ENCODE measurements at regions not wholly inside any gene's neighbourhood (a gene's known extent, or its start where the extent isn't known, plus 50 kb on each side); places are given as distances from the start of the nearest gene placed in this dataset.
"Not testable (repeated sequence)": the region's sequence is repeated elsewhere in the genome, so short reads cannot be mapped to it uniquely, and the experiment has no call there.

DNA sequence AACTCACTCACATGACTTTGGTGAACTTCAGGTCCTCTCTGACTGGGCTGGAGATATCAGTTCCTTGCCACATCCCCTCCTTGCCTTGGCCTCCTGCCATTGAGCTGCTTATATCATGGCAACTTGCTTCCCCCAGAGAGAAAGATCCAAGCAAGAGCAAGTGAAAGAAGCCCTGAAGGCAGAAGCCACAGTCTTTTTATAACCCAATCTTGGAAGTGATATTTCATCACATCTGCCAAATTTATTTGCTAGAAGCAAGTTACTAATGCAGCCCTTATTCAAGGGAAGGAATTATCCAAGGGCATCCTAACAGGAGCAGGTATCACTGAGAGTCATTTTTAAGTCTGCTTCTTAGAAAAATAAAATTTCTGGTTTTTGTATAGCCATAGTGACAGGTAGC lies 127.8 kb downstream of the SLC38A4 start:
- Histone ChIP-seq H3K9me3 (peaks cover 5% of the 10 kb centered on the region), H3K36me3 (no peaks in the 10 kb centered on the region), H3K27me3 (replicated peaks; ENCODE audit: insufficient read depth) (no peaks in the 10 kb centered on the region), H3K4me1 (ENCODE audit: control insufficient read depth in 1 of 2, low read depth in 2 of 2) (peaks cover 6 to 18% of the 10 kb centered on the region in 2 donors), H3K27ac (no peak overlapping the region), H3K4me3 (no peak overlapping the region)
- no peak for DNase-seq (ENCODE audit: low spot score)
- TF ChIP-seq, protein P1, sequence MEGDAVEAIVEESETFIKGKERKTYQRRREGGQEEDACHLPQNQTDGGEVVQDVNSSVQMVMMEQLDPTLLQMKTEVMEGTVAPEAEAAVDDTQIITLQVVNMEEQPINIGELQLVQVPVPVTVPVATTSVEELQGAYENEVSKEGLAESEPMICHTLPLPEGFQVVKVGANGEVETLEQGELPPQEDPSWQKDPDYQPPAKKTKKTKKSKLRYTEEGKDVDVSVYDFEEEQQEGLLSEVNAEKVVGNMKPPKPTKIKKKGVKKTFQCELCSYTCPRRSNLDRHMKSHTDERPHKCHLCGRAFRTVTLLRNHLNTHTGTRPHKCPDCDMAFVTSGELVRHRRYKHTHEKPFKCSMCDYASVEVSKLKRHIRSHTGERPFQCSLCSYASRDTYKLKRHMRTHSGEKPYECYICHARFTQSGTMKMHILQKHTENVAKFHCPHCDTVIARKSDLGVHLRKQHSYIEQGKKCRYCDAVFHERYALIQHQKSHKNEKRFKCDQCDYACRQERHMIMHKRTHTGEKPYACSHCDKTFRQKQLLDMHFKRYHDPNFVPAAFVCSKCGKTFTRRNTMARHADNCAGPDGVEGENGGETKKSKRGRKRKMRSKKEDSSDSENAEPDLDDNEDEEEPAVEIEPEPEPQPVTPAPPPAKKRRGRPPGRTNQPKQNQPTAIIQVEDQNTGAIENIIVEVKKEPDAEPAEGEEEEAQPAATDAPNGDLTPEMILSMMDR (IDR thresholded peaks at IDR 0.05), result no peak
- no peak for ATAC-seq (ENCODE audit: insufficient number of reproducible peaks, low FRiP score, low read depth)

DNA sequence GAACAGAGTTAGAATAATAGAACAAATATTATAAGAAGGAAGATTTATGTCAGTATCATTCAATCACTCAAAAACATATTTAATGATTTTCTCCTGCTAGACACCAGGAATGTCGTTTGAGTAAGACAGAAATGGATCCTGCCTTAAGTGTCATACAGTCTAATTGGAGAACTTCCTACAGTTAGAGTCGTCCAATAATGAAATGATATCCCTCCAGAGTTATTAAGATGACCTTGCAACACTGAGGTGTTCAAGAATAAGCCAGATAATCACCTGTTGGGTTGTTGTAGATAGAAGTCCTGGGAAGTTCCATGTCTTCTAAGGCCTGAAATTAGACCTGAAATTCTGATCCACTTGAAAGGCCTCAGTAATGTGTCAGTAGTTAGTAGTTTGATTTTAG lies 132.3 kb downstream of the SLC38A4 start:
- Histone ChIP-seq H3K4me3 (no peak overlapping the region), H3K9me3 (peaks cover 5% of the 10 kb centered on the region), H3K27ac (no peak overlapping the region), H3K36me3 (no peaks in the 10 kb centered on the region), H3K4me1 (ENCODE audit: control insufficient read depth in 1 of 2, low read depth in 2 of 2) (peaks cover 0 to 10% of the 10 kb centered on the region in 2 donors), H3K27me3 (replicated peaks; ENCODE audit: insufficient read depth) (no peaks in the 10 kb centered on the region)
- no peak for DNase-seq (ENCODE audit: low spot score)
- ATAC-seq (ENCODE audit: insufficient number of reproducible peaks, low FRiP score, low read depth), result no peak
- TF ChIP-seq, protein P1 (IDR thresholded peaks at IDR 0.05), result no peak

DNA sequence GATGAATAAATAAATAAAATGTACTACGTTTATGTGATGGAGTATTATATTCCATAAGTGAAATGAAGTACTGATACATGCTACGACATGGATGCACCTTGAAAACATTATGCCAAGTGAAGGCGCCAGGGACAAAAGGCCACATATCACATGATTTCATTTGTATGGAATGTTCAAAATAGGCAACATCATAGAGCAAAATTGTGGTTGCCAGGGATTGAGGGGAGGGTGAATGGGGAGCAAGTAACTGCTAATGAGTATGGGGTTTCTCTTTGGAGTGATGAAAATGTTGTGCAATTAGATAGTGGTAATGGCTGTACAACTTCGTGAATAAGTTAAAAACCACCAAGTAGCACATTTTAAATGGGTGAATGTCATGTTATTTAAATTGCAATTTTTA lies 132.8 kb downstream of the SLC38A4 start:
- TF ChIP-seq, protein P1 (IDR thresholded peaks at IDR 0.05), result no peak
- H3K27me3 ChIP-seq (replicated peaks; ENCODE audit: insufficient read depth), result no peaks in the 10 kb centered on the region
- DNase-seq (ENCODE audit: low spot score), result no peak
- no peak for ATAC-seq (ENCODE audit: insufficient number of reproducible peaks, low FRiP score, low read depth)
- peaks cover 0 to 10% of the 10 kb centered on the region in 2 donors for H3K4me1 ChIP-seq (ENCODE audit: control insufficient read depth in 1 of 2, low read depth in 2 of 2)
- H3K4me3 ChIP-seq, result no peak overlapping the region
- H3K27ac ChIP-seq, result no peak overlapping the region
- H3K36me3 ChIP-seq, result no peaks in the 10 kb centered on the region
- peaks cover 3% of the 10 kb centered on the region for H3K9me3 ChIP-seq

DNA sequence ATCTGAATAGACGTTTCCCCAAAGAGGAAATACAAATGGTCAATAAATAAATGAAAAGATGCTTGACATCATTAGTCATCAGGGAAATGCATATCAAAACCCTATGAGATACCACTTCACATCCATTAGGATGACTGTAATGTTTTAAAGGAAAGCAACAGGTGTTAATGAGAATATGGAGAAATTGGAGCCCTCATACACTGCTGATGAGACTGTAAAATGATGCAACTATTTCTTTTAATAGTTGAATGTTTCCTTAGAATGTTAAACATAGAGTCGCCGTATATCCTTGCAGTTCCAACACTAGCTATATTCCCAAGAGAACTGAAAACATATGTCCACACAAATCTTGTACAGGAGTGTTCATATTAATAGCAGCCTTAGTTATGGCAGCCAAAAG lies 133.2 kb downstream of the SLC38A4 start:
- no peak overlapping the region for H3K27ac ChIP-seq
- TF ChIP-seq, protein P1 (IDR thresholded peaks at IDR 0.05), result no peak
- H3K4me3 ChIP-seq, result no peak overlapping the region
- no peak for DNase-seq (ENCODE audit: low spot score)
- H3K9me3 ChIP-seq, result no peaks in the 10 kb centered on the region
- H3K36me3 ChIP-seq, result no peaks in the 10 kb centered on the region
- ATAC-seq (ENCODE audit: insufficient number of reproducible peaks, low FRiP score, low read depth), result no peak
- H3K27me3 ChIP-seq (replicated peaks; ENCODE audit: insufficient read depth), result no peaks in the 10 kb centered on the region
- peaks cover 0 to 10% of the 10 kb centered on the region in 2 donors for H3K4me1 ChIP-seq (ENCODE audit: control insufficient read depth in 1 of 2, low read depth in 2 of 2)

DNA sequence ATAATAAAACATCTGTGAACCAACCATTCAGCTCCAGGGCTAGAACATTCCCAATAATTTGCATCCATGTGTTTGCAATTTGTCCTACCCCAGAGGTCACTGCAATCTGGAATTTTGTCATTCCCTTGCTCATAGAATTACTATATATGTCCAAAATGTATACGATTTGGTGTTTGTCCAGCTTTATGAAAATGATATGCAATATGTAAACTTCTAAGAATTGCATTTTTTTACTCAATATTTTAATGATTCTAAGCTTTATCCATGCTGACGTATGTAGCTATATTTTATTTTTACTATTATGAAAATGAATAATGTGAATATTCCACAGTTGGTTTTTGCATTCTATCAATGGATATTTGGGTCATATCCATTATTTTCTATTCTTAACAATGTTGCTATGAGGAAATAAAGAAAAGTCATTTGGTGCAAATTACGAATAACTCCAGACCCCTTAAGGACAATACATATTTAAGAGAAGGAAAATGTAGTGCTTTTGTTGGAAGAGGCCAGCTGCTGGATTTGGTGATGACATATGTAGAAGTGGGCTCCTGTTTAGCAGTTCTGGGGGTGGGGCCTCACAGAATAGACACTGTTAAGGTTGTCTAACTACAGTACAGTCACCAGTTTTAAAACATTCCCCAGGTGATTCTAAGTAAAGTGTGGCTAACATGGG lies 139.4 kb downstream of the SLC38A4 start:
- H3K4me3 ChIP-seq, result no peak overlapping the region
- DNase-seq (ENCODE audit: low spot score) (no peak), ATAC-seq (ENCODE audit: insufficient number of reproducible peaks, low FRiP score, low read depth) (no peak)
- no peaks in the 10 kb centered on the region for H3K9me3 ChIP-seq
- H3K27ac ChIP-seq, result no peak overlapping the region
- H3K4me1 ChIP-seq (ENCODE audit: control insufficient read depth in 1 of 2, low read depth in 2 of 2), result peaks cover 0 to 4% of the 10 kb centered on the region in 2 donors
- H3K27me3 ChIP-seq (replicated peaks; ENCODE audit: insufficient read depth), result no peaks in the 10 kb centered on the region
- no peaks in the 10 kb centered on the region for H3K36me3 ChIP-seq
- TF ChIP-seq, protein P1 (IDR thresholded peaks at IDR 0.05), result no peak

DNA sequence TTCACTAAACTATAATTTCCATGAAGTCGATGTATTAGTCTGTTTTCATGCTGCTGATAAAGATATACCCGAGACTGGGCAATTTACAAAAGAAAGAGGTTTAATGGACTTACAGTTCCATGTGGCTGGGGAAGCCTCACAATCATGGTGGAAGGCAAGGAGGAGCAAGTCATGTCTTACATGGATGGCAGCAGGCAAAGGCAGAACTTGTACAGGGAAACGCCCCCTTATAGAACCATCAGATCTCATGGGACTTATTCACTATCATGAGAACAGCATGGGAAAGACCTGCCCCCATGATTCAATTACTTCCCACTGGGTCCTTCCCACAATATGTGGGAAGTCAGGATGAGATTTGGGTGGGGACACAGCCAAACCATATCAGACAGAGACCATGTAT lies 141.6 kb downstream of the SLC38A4 start:
- not testable (repeated sequence) for H3K36me3 ChIP-seq; ATAC-seq (ENCODE audit: insufficient number of reproducible peaks, low FRiP score, low read depth); H3K9me3 ChIP-seq; H3K27me3 ChIP-seq (replicated peaks; ENCODE audit: insufficient read depth); H3K4me1 ChIP-seq (ENCODE audit: control insufficient read depth in 1 of 2, low read depth in 2 of 2); H3K4me3 ChIP-seq; H3K27ac ChIP-seq; DNase-seq (ENCODE audit: low spot score)
